ENCODE measurements at regions not wholly inside any gene's neighbourhood (a gene's known extent, or its start where the extent isn't known, plus 50 kb on each side); places are given as distances from the start of the nearest gene placed in this dataset.

DNA sequence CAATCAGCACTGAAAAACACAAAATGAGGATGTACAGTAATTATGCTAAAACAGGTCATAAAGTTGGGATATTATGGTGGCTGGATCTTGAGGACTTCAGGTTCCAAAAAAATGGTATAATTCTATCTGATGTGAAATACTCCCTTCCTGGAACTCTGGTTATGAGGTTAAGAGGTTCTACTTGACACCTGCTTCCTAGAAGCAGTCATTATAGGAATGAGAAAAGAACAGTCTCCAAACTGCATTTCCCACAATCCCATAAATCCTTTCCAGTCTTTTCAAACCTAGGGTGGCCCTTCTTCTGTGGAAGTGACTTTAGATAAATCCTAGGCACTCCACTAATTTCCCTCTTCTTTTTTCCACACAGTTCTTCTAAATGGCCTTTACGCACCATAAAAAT, 63.7 kb upstream of the OR10AD1 start:
- Histone ChIP-seq H3K4me3 (no peak overlapping the region), H3K4me2 (no peak overlapping the region), H3K27ac (no peak overlapping the region), H3K4me1 (no peaks in the 10 kb centered on the region), H3K9me3 (no peaks in the 10 kb centered on the region)
- no peak for TF ChIP-seq ZSCAN20 (CRISPR knock-in tag; IDR thresholded peaks at IDR 0.05)
- TF ChIP-seq, protein P1, sequence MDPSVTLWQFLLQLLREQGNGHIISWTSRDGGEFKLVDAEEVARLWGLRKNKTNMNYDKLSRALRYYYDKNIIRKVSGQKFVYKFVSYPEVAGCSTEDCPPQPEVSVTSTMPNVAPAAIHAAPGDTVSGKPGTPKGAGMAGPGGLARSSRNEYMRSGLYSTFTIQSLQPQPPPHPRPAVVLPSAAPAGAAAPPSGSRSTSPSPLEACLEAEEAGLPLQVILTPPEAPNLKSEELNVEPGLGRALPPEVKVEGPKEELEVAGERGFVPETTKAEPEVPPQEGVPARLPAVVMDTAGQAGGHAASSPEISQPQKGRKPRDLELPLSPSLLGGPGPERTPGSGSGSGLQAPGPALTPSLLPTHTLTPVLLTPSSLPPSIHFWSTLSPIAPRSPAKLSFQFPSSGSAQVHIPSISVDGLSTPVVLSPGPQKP (IDR thresholded peaks at IDR 0.05; ENCODE audit: low read depth, low read length) = no peak
- no peak for TF ChIP-seq CBX2 (IDR thresholded peaks at IDR 0.05; ENCODE audit: borderline replicate concordance, low read depth)
- TF ChIP-seq KDM5A (IDR thresholded peaks at IDR 0.05) = no peak
- no peak for TF ChIP-seq EHF (CRISPR knock-in tag; IDR thresholded peaks at IDR 0.05)
- no peak for TF ChIP-seq RAD21 (conservative IDR thresholded peaks at IDR 0.05 in 1 of 2, IDR thresholded peaks at IDR 0.05 in 1 of 2)
- no peak for TF ChIP-seq CEBPB (IDR thresholded peaks at IDR 0.05)
- TF ChIP-seq HOXB5 (CRISPR knock-in tag; IDR thresholded peaks at IDR 0.05) = no peak
- TF ChIP-seq, protein P2, sequence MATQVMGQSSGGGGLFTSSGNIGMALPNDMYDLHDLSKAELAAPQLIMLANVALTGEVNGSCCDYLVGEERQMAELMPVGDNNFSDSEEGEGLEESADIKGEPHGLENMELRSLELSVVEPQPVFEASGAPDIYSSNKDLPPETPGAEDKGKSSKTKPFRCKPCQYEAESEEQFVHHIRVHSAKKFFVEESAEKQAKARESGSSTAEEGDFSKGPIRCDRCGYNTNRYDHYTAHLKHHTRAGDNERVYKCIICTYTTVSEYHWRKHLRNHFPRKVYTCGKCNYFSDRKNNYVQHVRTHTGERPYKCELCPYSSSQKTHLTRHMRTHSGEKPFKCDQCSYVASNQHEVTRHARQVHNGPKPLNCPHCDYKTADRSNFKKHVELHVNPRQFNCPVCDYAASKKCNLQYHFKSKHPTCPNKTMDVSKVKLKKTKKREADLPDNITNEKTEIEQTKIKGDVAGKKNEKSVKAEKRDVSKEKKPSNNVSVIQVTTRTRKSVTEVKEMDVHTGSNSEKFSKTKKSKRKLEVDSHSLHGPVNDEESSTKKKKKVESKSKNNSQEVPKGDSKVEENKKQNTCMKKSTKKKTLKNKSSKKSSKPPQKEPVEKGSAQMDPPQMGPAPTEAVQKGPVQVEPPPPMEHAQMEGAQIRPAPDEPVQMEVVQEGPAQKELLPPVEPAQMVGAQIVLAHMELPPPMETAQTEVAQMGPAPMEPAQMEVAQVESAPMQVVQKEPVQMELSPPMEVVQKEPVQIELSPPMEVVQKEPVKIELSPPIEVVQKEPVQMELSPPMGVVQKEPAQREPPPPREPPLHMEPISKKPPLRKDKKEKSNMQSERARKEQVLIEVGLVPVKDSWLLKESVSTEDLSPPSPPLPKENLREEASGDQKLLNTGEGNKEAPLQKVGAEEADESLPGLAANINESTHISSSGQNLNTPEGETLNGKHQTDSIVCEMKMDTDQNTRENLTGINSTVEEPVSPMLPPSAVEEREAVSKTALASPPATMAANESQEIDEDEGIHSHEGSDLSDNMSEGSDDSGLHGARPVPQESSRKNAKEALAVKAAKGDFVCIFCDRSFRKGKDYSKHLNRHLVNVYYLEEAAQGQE (IDR thresholded peaks at IDR 0.05) = no peak
- TF ChIP-seq CBX8 (IDR thresholded peaks at IDR 0.05) = no peak
- TF ChIP-seq MAZ (IDR thresholded peaks at IDR 0.05; ENCODE audit: borderline replicate concordance, low read depth, low read length) = no peak
- no peak for TF ChIP-seq PHF8 (IDR thresholded peaks at IDR 0.05; ENCODE audit: borderline replicate concordance, low read depth)
- no peak for TF ChIP-seq CTCF (IDR thresholded peaks at IDR 0.05)
- no peak for TF ChIP-seq ESRRA (IDR thresholded peaks at IDR 0.05; ENCODE audit: borderline replicate concordance, low read length)
- no peak for TF ChIP-seq NR3C1 (IDR thresholded peaks at IDR 0.05)
- TF ChIP-seq KDM1A (IDR thresholded peaks at IDR 0.05; ENCODE audit: low read depth) = no peak
- no peak for TF ChIP-seq HOXA7 (CRISPR knock-in tag; IDR thresholded peaks at IDR 0.05)
- FAIRE-seq = no peak
- POLR2A ChIA-PET = no interaction called here
- no peak for ATAC-seq
- no peak for DNase-seq (ENCODE audit: low read depth in 1 of 2, low spot score in 1 of 2)
- 67% methylated on average over 1 of the region's 1 CpG for WGBS (ENCODE audit: missing lambda C conversion rate)
- CTCF ChIA-PET = no interaction called here

DNA sequence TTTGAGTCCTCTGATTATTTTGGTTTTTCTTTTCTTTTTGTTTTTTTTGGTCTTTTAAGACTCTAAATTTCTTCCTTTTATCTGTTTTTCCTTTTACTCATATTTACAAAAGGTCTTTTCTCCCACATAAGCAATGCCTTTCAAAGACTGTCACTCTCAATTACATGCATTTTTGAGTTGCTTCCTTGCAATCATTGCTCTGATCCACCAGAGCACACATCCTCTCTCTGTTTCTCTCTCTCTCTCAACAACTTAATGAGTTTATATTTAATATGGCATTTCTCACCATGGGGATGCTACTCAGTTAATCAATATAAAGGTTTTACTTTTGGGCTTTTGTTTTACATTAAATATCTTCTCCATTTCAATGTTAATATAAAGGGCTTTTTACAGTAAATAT, 62.7 kb upstream of the OR10AD1 start:
- no peak overlapping the region for H3K4me2 ChIP-seq
- CTCF ChIA-PET = no interaction called here
- DNase-seq (ENCODE audit: low read depth in 1 of 2, low spot score in 1 of 2) (no peak), ATAC-seq (no peak), FAIRE-seq (no peak)
- H3K27ac ChIP-seq = no peak overlapping the region
- no peaks in the 10 kb centered on the region for H3K4me1 ChIP-seq
- no peaks in the 10 kb centered on the region for H3K9me3 ChIP-seq
- H3K4me3 ChIP-seq = no peak overlapping the region
- POLR2A ChIA-PET = no interaction called here
- TF ChIP-seq POLR2AphosphoS2 (conservative IDR thresholded peaks at IDR 0.05; ENCODE audit: low read length) (no peak), BHLHE40 (IDR thresholded peaks at IDR 0.05; ENCODE audit: low read depth, low read length) (no peak), CTCF (IDR thresholded peaks at IDR 0.05) (no peak), CHD4 (IDR thresholded peaks at IDR 0.05; ENCODE audit: borderline replicate concordance) (no peak), RAD21 (conservative IDR thresholded peaks at IDR 0.05 in 1 of 2, IDR thresholded peaks at IDR 0.05 in 1 of 2) (no peak)
- TF ChIP-seq, protein P3, sequence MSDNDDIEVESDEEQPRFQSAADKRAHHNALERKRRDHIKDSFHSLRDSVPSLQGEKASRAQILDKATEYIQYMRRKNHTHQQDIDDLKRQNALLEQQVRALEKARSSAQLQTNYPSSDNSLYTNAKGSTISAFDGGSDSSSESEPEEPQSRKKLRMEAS (IDR thresholded peaks at IDR 0.05) = no peak

Data from A549 (cell line).